Calu3 (cell line): ENCODE measurements at regions not wholly inside any gene's neighbourhood (a gene's known extent, or its start where the extent isn't known, plus 50 kb on each side); places are given as distances from the start of the nearest gene placed in this dataset.

Experiments
- BruUV-seq: library from RNA; stranded (reverse); fragments of 400-500 nt; replicated peaks from 2 replicates; lab custom pipeline; 2021; lab: Mats Ljungman, UMichigan
- CTCF ChIA-PET: fragments of 300-600 bp; sonication (Branson Sonifier 250); formaldehyde crosslinking; loops from one replicate; lab custom pipeline; 2022; ENCODE audit warnings: antibody characterized with exemption; lab: Charles Lee
- DNase-seq: peaks from one replicate; pipeline ENCODE4 v3.0.0; 2022
- H3K27ac Mint-ChIP-seq: one replicate; pipeline ENCODE4 v1.8.0; 2022; ENCODE audit warnings: mixed read lengths; ENCODE audit not compliant: unreplicated experiment
- H3K27me3 Mint-ChIP-seq: one replicate; pipeline ENCODE4 v1.8.0; 2022; ENCODE audit warnings: mixed read lengths; ENCODE audit not compliant: unreplicated experiment
- H3K36me3 Mint-ChIP-seq: one replicate; pipeline ENCODE4 v1.8.0; 2022; ENCODE audit warnings: mild to moderate bottlenecking, moderate library complexity, mixed read lengths; ENCODE audit not compliant: insufficient read depth, unreplicated experiment
- H3K4me1 Mint-ChIP-seq: one replicate; pipeline ENCODE4 v1.8.0; 2022; ENCODE audit warnings: mild to moderate bottlenecking, low read depth, mixed read lengths; ENCODE audit not compliant: unreplicated experiment
- H3K4me3 Mint-ChIP-seq: one replicate; pipeline ENCODE4 v1.8.0; 2022; ENCODE audit warnings: mild to moderate bottlenecking, low read depth, moderate library complexity, mixed read lengths; ENCODE audit not compliant: unreplicated experiment
- H3K9me3 Mint-ChIP-seq: one replicate; pipeline ENCODE4 v1.8.0; 2022; ENCODE audit warnings: low read depth, mixed read lengths; ENCODE audit not compliant: unreplicated experiment
- CTCF ChIP-seq: fragments of 200-600 bp; IDR thresholded peaks from one replicate; pipeline ENCODE4 v1.8.0; 2022; ENCODE audit warnings: antibody characterized with exemption; ENCODE audit not compliant: unreplicated experiment
- intact Hi-C: fragments of 100-400 bp; cut with micrococcal nuclease; formaldehyde crosslinking; loops from one replicate; pipeline ENCODE4 v1.10.0; 2022; ENCODE audit not compliant: unreplicated experiment

- intact Hi-C loops, result no loop called here
- no peak for DNase-seq
- Mint-ChIP-seq H3K4me1 (no peaks in the 10 kb centered on the region), H3K27ac (no peak overlapping the region), H3K27me3 (no peaks in the 10 kb centered on the region), H3K4me3 (no peak overlapping the region), H3K36me3 (no peaks in the 10 kb centered on the region), H3K9me3 (peaks cover 2% of the 10 kb centered on the region)
- TF ChIP-seq CTCF, result no peak
- CTCF ChIA-PET, result interaction anchor here (0.6 kb wide), 1 partner anchor 430 kb away, joined by 3 read pairs; no protein-coding TSS in a partner anchor
- BruUV-seq, result no TSS peak
These were observed 1246.0 kb upstream of the ACVR2A start for GRCh38 chr2:146598791-146599190.

DNA sequence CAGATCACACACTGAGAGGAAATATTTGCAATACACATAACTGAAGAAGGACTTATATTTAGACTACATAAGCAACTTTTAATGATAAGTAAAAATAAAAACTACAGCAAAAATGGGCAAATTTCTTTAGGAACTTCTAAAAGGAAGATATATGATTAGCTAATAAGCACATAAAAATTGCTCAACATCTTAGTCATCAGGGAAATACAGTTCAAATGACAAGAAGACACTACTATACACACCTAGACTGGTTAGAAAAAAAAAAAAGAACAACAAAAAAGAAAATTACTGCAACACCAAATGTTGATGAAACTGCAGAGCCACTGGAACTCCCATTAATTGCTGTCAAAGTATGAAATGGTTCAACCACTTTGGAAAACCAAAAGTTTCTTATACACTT, 1247.5 kb upstream of the ACVR2A start:
- intact Hi-C loops, result no loop called here
- Mint-ChIP-seq H3K36me3 (no peaks in the 10 kb centered on the region), H3K27ac (no peak overlapping the region), H3K27me3 (no peaks in the 10 kb centered on the region), H3K4me3 (no peak overlapping the region), H3K4me1 (no peaks in the 10 kb centered on the region), H3K9me3 (peaks cover 3% of the 10 kb centered on the region)
- CTCF ChIA-PET, result no interaction called here
- no peak for DNase-seq
- TF ChIP-seq CTCF, result no peak
- BruUV-seq, result no TSS peak

GRCh38 chr2:146591908-146592307, 1252.9 kb upstream of the ACVR2A start:
- no peak for TF ChIP-seq CTCF
- Mint-ChIP-seq H3K27me3 (no peaks in the 10 kb centered on the region), H3K4me3 (no peak overlapping the region), H3K27ac (no peak overlapping the region), H3K4me1 (no peaks in the 10 kb centered on the region), H3K36me3 (peaks cover 5% of the 10 kb centered on the region), H3K9me3 (peaks cover 6% of the 10 kb centered on the region)
- intact Hi-C loops, result no loop called here
- BruUV-seq, result no TSS peak
- CTCF ChIA-PET, result no interaction called here
- no peak for DNase-seq

GRCh38 chr2:146587291-146587713, 1257.5 kb upstream of the ACVR2A start:
- CTCF ChIA-PET, result no interaction called here
- intact Hi-C loops, result no loop called here
- Mint-ChIP-seq H3K27me3 (no peaks in the 10 kb centered on the region), H3K4me3 (no peak overlapping the region), H3K4me1 (no peaks in the 10 kb centered on the region), H3K36me3 (peaks cover 5% of the 10 kb centered on the region), H3K9me3 (peaks cover 3% of the 10 kb centered on the region), H3K27ac (no peak overlapping the region)
- TF ChIP-seq CTCF, result no peak
- no peak for DNase-seq
- no TSS peak for BruUV-seq

GRCh38 chr2:146584316-146584715, 1260.5 kb upstream of the ACVR2A start:
- TF ChIP-seq CTCF, result no peak
- peaks cover 5% of the 10 kb centered on the region for H3K36me3 Mint-ChIP-seq
- no peak for DNase-seq
- no TSS peak for BruUV-seq
- H3K9me3 Mint-ChIP-seq, result peaks cover 3% of the 10 kb centered on the region
- CTCF ChIA-PET, result no interaction called here
- no peak overlapping the region for H3K4me3 Mint-ChIP-seq
- H3K27ac Mint-ChIP-seq, result no peak overlapping the region
- intact Hi-C loops, result no loop called here
- H3K27me3 Mint-ChIP-seq, result no peaks in the 10 kb centered on the region
- H3K4me1 Mint-ChIP-seq, result peaks cover 18% of the 10 kb centered on the region
